Liver (tissue), 8 donors: ENCODE measurements at regions not wholly inside any gene's neighbourhood (a gene's known extent, or its start where the extent isn't known, plus 50 kb on each side); places are given as distances from the start of the nearest gene placed in this dataset.

Experiments used
- DNase-seq: peaks from one replicate; pipeline ENCODE4 v3.0.0-alpha.2; 2017; ENCODE audit warnings: low spot score
- H3K27ac ChIP-seq, 2 donors: one replicate each; pipeline ENCODE4 v1.7.0; 2013; ENCODE audit warnings: inconsistent platforms in 2 of 2, low read length in 2 of 2, control low read depth in 1 of 2, low read depth in 1 of 2, mild to moderate bottlenecking in 1 of 2
- H3K27me3 ChIP-seq, 4 donors: one replicate each; pipeline versions ENCODE4 v1.6.1 to v1.7.0; 2013; ENCODE audit warnings: low read length in 3 of 4, inconsistent platforms in 1 of 4, mild to moderate bottlenecking in 1 of 4, moderate library complexity in 1 of 4; ENCODE audit not compliant: control insufficient read depth in 4 of 4, insufficient read depth in 4 of 4
- H3K36me3 ChIP-seq, 4 donors: one replicate each; pipeline versions ENCODE4 v1.6.1 to v1.7.0; 2013; ENCODE audit warnings: low read length in 3 of 4, mild to moderate bottlenecking in 3 of 4, low read depth in 1 of 4, moderate library complexity in 1 of 4; ENCODE audit not compliant: control insufficient read depth in 4 of 4, insufficient read depth in 3 of 4
- H3K4me1 ChIP-seq, 4 donors: one replicate each; pipeline versions ENCODE4 v1.6.1 to v1.7.0; 2013; ENCODE audit warnings: low read length in 3 of 4, mild to moderate bottlenecking in 3 of 4, moderate library complexity in 1 of 4; ENCODE audit not compliant: control insufficient read depth in 4 of 4, insufficient read depth in 4 of 4
- H3K4me3 ChIP-seq, 3 donors: one replicate each; pipeline versions ENCODE4 v1.6.1 to v1.7.0; 2013; ENCODE audit warnings: low read length in 3 of 3, control low read depth in 1 of 3, low read depth in 1 of 3, mild to moderate bottlenecking in 1 of 3
- H3K9ac ChIP-seq, 2 donors: one replicate each; pipeline ENCODE4 v1.7.0; 2013; ENCODE audit warnings: low read length in 2 of 2, mild to moderate bottlenecking in 2 of 2, moderate library complexity in 2 of 2, control low read depth in 1 of 2, low read depth in 1 of 2
- H3K9me3 ChIP-seq, 4 donors: one replicate each; pipeline versions ENCODE4 v1.6.1 to v1.7.0; 2013; ENCODE audit warnings: low read length in 3 of 4; ENCODE audit not compliant: control insufficient read depth in 4 of 4
- ATF3 ChIP-seq: IDR thresholded peaks from 2 replicates; pipeline ENCODE4 v1.6.1; 2016; ENCODE audit warnings: antibody characterized with exemption
- CTCF ChIP-seq: fragments of 150-350 bp; IDR thresholded peaks from 2 replicates; pipeline ENCODE4 v1.5.1; 2017; ENCODE audit warnings: improper control_type of control experiment, low read depth, low read length; ENCODE audit not compliant: missing input control
- EGR1 ChIP-seq, 2 donors: IDR thresholded peaks; 2 replicates each; pipeline ENCODE4 v1.6.1; 2016 to 2018; ENCODE audit warnings: antibody characterized with exemption in 2 of 2, low read depth in 2 of 2
- FOXA1 ChIP-seq: IDR thresholded peaks from 2 replicates; pipeline ENCODE4 v1.6.1; 2016; ENCODE audit warnings: antibody characterized with exemption
- FOXA2 ChIP-seq: IDR thresholded peaks from 2 replicates; pipeline ENCODE4 v1.6.1; 2016; ENCODE audit warnings: antibody characterized with exemption
- GABPA ChIP-seq, 2 donors: IDR thresholded peaks in 1 of 2; conservative IDR thresholded peaks in 1 of 2; 2 replicates each; pipeline ENCODE4 v1.6.1; 2016; ENCODE audit warnings: antibody characterized with exemption in 2 of 2, mild to moderate bottlenecking in 1 of 2, moderate library complexity in 1 of 2
- HNF4A ChIP-seq, 2 donors: conservative IDR thresholded peaks; 2 replicates each; pipeline ENCODE4 v1.6.1; 2016; ENCODE audit warnings: antibody characterized with exemption in 2 of 2, mild to moderate bottlenecking in 2 of 2
- HNF4G ChIP-seq: IDR thresholded peaks from 2 replicates; pipeline ENCODE4 v1.6.1; 2016; ENCODE audit warnings: antibody characterized with exemption
- JUND ChIP-seq, 2 donors: IDR thresholded peaks; 2 replicates each; pipeline ENCODE4 v1.6.1; 2016; ENCODE audit warnings: antibody characterized with exemption in 2 of 2
- MAX ChIP-seq: IDR thresholded peaks from 2 replicates; pipeline ENCODE4 v1.6.1; 2016; ENCODE audit warnings: antibody characterized with exemption
- NR2F2 ChIP-seq: IDR thresholded peaks from 2 replicates; pipeline ENCODE4 v1.6.1; 2016; ENCODE audit warnings: antibody characterized with exemption
- RAD21 ChIP-seq, 2 donors: IDR thresholded peaks; 2 replicates each; pipeline ENCODE4 v1.6.1; 2016; ENCODE audit warnings: antibody characterized with exemption in 2 of 2, mild to moderate bottlenecking in 2 of 2
- REST ChIP-seq: IDR thresholded peaks from 2 replicates; pipeline ENCODE4 v1.6.1; 2016; ENCODE audit warnings: antibody characterized with exemption, mild to moderate bottlenecking
- RXRA ChIP-seq, 2 donors: IDR thresholded peaks; 2 replicates each; pipeline ENCODE4 v1.6.1; 2017 to 2018; ENCODE audit warnings: antibody characterized with exemption in 2 of 2, mild to moderate bottlenecking in 1 of 2
- SP1 ChIP-seq: IDR thresholded peaks from 2 replicates; pipeline ENCODE4 v1.6.1; 2018; ENCODE audit warnings: antibody characterized with exemption, mild to moderate bottlenecking
- TAF1 ChIP-seq: conservative IDR thresholded peaks from 2 replicates; pipeline ENCODE4 v1.6.1; 2016; ENCODE audit warnings: antibody characterized with exemption, mild to moderate bottlenecking
- YY1 ChIP-seq: IDR thresholded peaks from 2 replicates; pipeline ENCODE4 v1.6.1; 2016; ENCODE audit warnings: antibody characterized with exemption, mild to moderate bottlenecking
- WGBS: extraction: QIAGEN DNeasy Blood & Tissue Kit; methylation state at CpG from one replicate; pipeline ENCODE4 v1.1.7; 2013; 5-methylcytosine and 5-hydroxymethylcytosine counted together
- donor health status: healthy.
- donor health status: healthy.
- donor health status: healthy.
- donor health status: healthy.
- donor health status: healthy.

- TF ChIP-seq ATF3 (no peak), HNF4A (conservative IDR thresholded peaks at IDR 0.05) (peak; percentile 65 to 68), RXRA (IDR thresholded peaks at IDR 0.05) (peak in 1 of 2 donors; percentile 26)
- 27% methylated on average over 1 of the region's 1 CpG for WGBS
- Histone ChIP-seq H3K9ac (no peak overlapping the region), H3K36me3 (no peaks in the 10 kb centered on the region), H3K27me3 (no peaks in the 10 kb centered on the region), H3K4me1 (peaks cover 0 to 3% (median under 1%) of the 10 kb centered on the region in 4 donors), H3K27ac (no peak overlapping the region), H3K4me3 (no peak overlapping the region), H3K9me3 (no peaks in the 10 kb centered on the region)
- no peak for DNase-seq
Measured at GRCh38 chr14:34247605-34248004, 214.4 kb downstream of the SPTSSA start.

GRCh38 chr14:34246206-34246605 lies 215.8 kb downstream of the SPTSSA start:
- Histone ChIP-seq H3K9ac (no peak overlapping the region), H3K36me3 (no peaks in the 10 kb centered on the region), H3K27ac (no peak overlapping the region), H3K4me1 (peaks cover 0 to 3% (median under 1%) of the 10 kb centered on the region in 4 donors), H3K27me3 (peaks cover 0 to 1% (median 0%) of the 10 kb centered on the region in 4 donors), H3K9me3 (no peaks in the 10 kb centered on the region), H3K4me3 (no peak overlapping the region)
- no peak for TF ChIP-seq ATF3
- no peak for TF ChIP-seq TAF1
- no peak for TF ChIP-seq HNF4A (conservative IDR thresholded peaks at IDR 0.05)
- TF ChIP-seq RAD21 (IDR thresholded peaks at IDR 0.05): no peak
- no peak for TF ChIP-seq CTCF
- TF ChIP-seq YY1: no peak
- TF ChIP-seq FOXA2: no peak
- TF ChIP-seq HNF4G: no peak
- no peak for TF ChIP-seq FOXA1
- TF ChIP-seq GABPA (IDR thresholded peaks at IDR 0.05 in 1 of 2, conservative IDR thresholded peaks at IDR 0.05 in 1 of 2): no peak
- TF ChIP-seq REST: no peak
- no peak for TF ChIP-seq MAX
- no peak for TF ChIP-seq RXRA (IDR thresholded peaks at IDR 0.05)
- no peak for TF ChIP-seq SP1
- no peak for TF ChIP-seq EGR1 (IDR thresholded peaks at IDR 0.05; ENCODE audit: low read depth in 2 of 2)
- no peak for TF ChIP-seq JUND (IDR thresholded peaks at IDR 0.05)
- TF ChIP-seq NR2F2: no peak
- no peak for DNase-seq
- WGBS: 79% methylated on average over 4 of the region's 4 CpGs
